ENCODE measurements at regions not wholly inside any gene's neighbourhood (a gene's known extent, or its start where the extent isn't known, plus 50 kb on each side); places are given as distances from the start of the nearest gene placed in this dataset.

GRCh38 chr2:43051338-43051737, 175.1 kb downstream of the ZFP36L2 start:
- H3K9me3 ChIP-seq, result no peaks in the 10 kb centered on the region
- no peak overlapping the region for H3K4me3 ChIP-seq
- no peak overlapping the region for H3K27ac ChIP-seq
- H3K27me3 ChIP-seq, result no peaks in the 10 kb centered on the region
- intact Hi-C loops (cut with DNase I), result no loop called here
- DNase-seq (peak in 1 of 6 donors; percentile 16), FAIRE-seq (no peak), ATAC-seq (peak in 3 of 4 donors; percentile 31 to 52 (median 33))
- whole genome bisulfite sequencing, 2 donors, result 77 to 91% methylated on average over 8 of the region's 8 CpGs
- H3K36me3 ChIP-seq, result no peaks in the 10 kb centered on the region
- TF ChIP-seq CTCF (IDR thresholded peaks at IDR 0.05), result no peak
- H3K4me1 ChIP-seq, result peaks cover 5 to 13% (median 10%) of the 10 kb centered on the region in 3 donors

GRCh38 chr2:43050866-43051265, 175.5 kb downstream of the ZFP36L2 start:
- no peak overlapping the region for H3K27ac ChIP-seq
- no peaks in the 10 kb centered on the region for H3K27me3 ChIP-seq
- H3K4me3 ChIP-seq, result no peak overlapping the region
- FAIRE-seq, result no peak
- H3K4me1 ChIP-seq, result peaks cover 5 to 13% (median 10%) of the 10 kb centered on the region in 3 donors
- TF ChIP-seq CTCF (IDR thresholded peaks at IDR 0.05), result no peak
- ATAC-seq, result peak in 2 of 4 donors; percentile 28 to 54
- intact Hi-C loops (cut with DNase I), result no loop called here
- WGBS, 2 donors, result 48 to 54% methylated on average over 5 of the region's 5 CpGs
- H3K9me3 ChIP-seq, result no peaks in the 10 kb centered on the region
- H3K36me3 ChIP-seq, result no peaks in the 10 kb centered on the region
- peak in 1 of 6 donors; percentile 15 for DNase-seq

GRCh38 chr2:43049836-43050801, 176.3 kb downstream of the ZFP36L2 start:
- H3K27ac ChIP-seq, result no peak overlapping the region
- TF ChIP-seq CTCF (IDR thresholded peaks at IDR 0.05), result no peak
- no peak for ATAC-seq
- H3K9me3 ChIP-seq, result no peaks in the 10 kb centered on the region
- WGBS, 2 donors, result 84 to 91% methylated on average over 18 of the region's 18 CpGs
- peaks cover 5 to 13% (median 10%) of the 10 kb centered on the region in 3 donors for H3K4me1 ChIP-seq
- no peaks in the 10 kb centered on the region for H3K27me3 ChIP-seq
- no peaks in the 10 kb centered on the region for H3K36me3 ChIP-seq
- no peak overlapping the region for H3K4me3 ChIP-seq
- no peak for FAIRE-seq
- intact Hi-C loops (cut with DNase I), result no loop called here
- DNase-seq, result peak in 2 of 6 donors; percentile 13 to 46

GRCh38 chr2:43047187-43047780, 179.1 kb downstream of the ZFP36L2 start:
- H3K27me3 ChIP-seq, result no peaks in the 10 kb centered on the region
- H3K4me3 ChIP-seq, result no peak overlapping the region
- ATAC-seq (peak in 2 of 4 donors; percentile 12 to 21), DNase-seq (peak in 2 of 6 donors; percentile 13), FAIRE-seq (no peak)
- no peaks in the 10 kb centered on the region for H3K9me3 ChIP-seq
- no peak for TF ChIP-seq CTCF (IDR thresholded peaks at IDR 0.05)
- intact Hi-C loops (cut with DNase I), result no loop called here
- WGBS, 2 donors, result 81 to 82% methylated on average over 17 of the region's 17 CpGs
- H3K27ac ChIP-seq, result no peak overlapping the region
- H3K36me3 ChIP-seq, result no peaks in the 10 kb centered on the region
- no peaks in the 10 kb centered on the region for H3K4me1 ChIP-seq

All from pancreas (tissue), 10 donors.